ENCODE measurements at regions not wholly inside any gene's neighbourhood (a gene's known extent, or its start where the extent isn't known, plus 50 kb on each side); places are given as distances from the start of the nearest gene placed in this dataset.

GRCh38 chr4:96763546-96763945 lies 923.7 kb downstream of the PDHA2 start:
- Mint-ChIP-seq H3K27me3 (ENCODE audit: low read depth) (no peaks in the 10 kb centered on the region), H3K4me3 (no peak overlapping the region), H3K36me3 (no peaks in the 10 kb centered on the region), H3K4me1 (peaks cover 15% of the 10 kb centered on the region), H3K27ac (no peak overlapping the region), H3K9me3 (peaks cover 26% of the 10 kb centered on the region)
- no peak for DNase-seq (ENCODE audit: low spot score in 2 of 2, unreplicated experiment in 2 of 2)
- TF ChIP-seq CTCF (IDR thresholded peaks at IDR 0.05; ENCODE audit: unreplicated experiment) = no peak

- Mint-ChIP-seq H3K36me3 (no peaks in the 10 kb centered on the region), H3K27ac (peak overlapping the region; percentile 21), H3K4me1 (peaks cover 13% of the 10 kb centered on the region), H3K9me3 (peaks cover 19% of the 10 kb centered on the region), H3K27me3 (ENCODE audit: low read depth) (no peaks in the 10 kb centered on the region), H3K4me3 (no peak overlapping the region)
- TF ChIP-seq CTCF (IDR thresholded peaks at IDR 0.05; ENCODE audit: unreplicated experiment) = no peak
- DNase-seq (ENCODE audit: low spot score in 2 of 2, unreplicated experiment in 2 of 2) = no peak
These were observed 926.5 kb downstream of the PDHA2 start for GRCh38 chr4:96766359-96766758.

- no peak for DNase-seq (ENCODE audit: low spot score in 2 of 2, unreplicated experiment in 2 of 2)
- H3K27ac Mint-ChIP-seq = no peak overlapping the region
- H3K4me1 Mint-ChIP-seq = peaks cover 13% of the 10 kb centered on the region
- no peaks in the 10 kb centered on the region for H3K27me3 Mint-ChIP-seq (ENCODE audit: low read depth)
- no peak for TF ChIP-seq CTCF (IDR thresholded peaks at IDR 0.05; ENCODE audit: unreplicated experiment)
- peaks cover 13% of the 10 kb centered on the region for H3K9me3 Mint-ChIP-seq
- H3K36me3 Mint-ChIP-seq = peaks cover 3% of the 10 kb centered on the region
- no peak overlapping the region for H3K4me3 Mint-ChIP-seq
These were observed 928.1 kb downstream of the PDHA2 start for GRCh38 chr4:96767815-96768480.

GRCh38 chr4:96775501-96775900 lies 935.6 kb downstream of the PDHA2 start:
- DNase-seq (ENCODE audit: low spot score in 2 of 2, unreplicated experiment in 2 of 2) = no peak
- Mint-ChIP-seq H3K9me3 (peaks cover 15% of the 10 kb centered on the region), H3K27me3 (ENCODE audit: low read depth) (no peaks in the 10 kb centered on the region), H3K4me1 (peaks cover 28% of the 10 kb centered on the region), H3K27ac (peak overlapping the region; percentile 33), H3K36me3 (peaks cover 3% of the 10 kb centered on the region), H3K4me3 (no peak overlapping the region)
- TF ChIP-seq CTCF (IDR thresholded peaks at IDR 0.05; ENCODE audit: unreplicated experiment) = no peak

GRCh38 chr4:96776920-96777527 lies 937.1 kb downstream of the PDHA2 start:
- DNase-seq (ENCODE audit: low spot score in 2 of 2, unreplicated experiment in 2 of 2) = no peak
- Mint-ChIP-seq H3K27ac (peak overlapping the region; percentile 27), H3K27me3 (ENCODE audit: low read depth) (no peaks in the 10 kb centered on the region), H3K4me1 (peaks cover 28% of the 10 kb centered on the region), H3K36me3 (peaks cover 6% of the 10 kb centered on the region), H3K4me3 (no peak overlapping the region), H3K9me3 (peaks cover 24% of the 10 kb centered on the region)
- TF ChIP-seq CTCF (IDR thresholded peaks at IDR 0.05; ENCODE audit: unreplicated experiment) = no peak

Data from mesothelial cell of epicardium (in vitro differentiated cells).